ENCODE measurements at regions not wholly inside any gene's neighbourhood (a gene's known extent, or its start where the extent isn't known, plus 50 kb on each side); places are given as distances from the start of the nearest gene placed in this dataset.

DNA sequence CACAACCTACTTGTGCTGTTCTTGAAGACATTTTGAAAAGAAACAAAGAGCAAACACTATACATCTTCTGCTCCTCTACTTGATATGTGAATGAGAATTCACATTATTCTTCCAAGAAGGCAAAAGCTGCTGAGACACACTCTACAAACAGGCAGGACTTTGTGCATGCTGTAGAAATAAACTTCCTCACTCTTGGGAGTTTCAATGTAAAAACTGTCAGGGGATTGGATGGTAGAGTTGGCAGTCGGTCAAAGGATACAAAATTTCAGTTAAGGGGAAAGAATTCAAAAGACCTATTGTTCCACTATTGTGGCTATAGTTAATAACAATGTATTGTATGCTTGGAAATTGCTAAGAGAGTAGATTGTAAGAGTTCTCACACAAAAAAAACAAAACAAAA is 196.3 kb downstream of the MC4R start:
- H3K4me1 ChIP-seq (ENCODE audit: insufficient read depth, low read length, poor library complexity, severe bottlenecking): no peaks in the 10 kb centered on the region
- H3K4me2 ChIP-seq (ENCODE audit: low read depth, low read length, poor library complexity, severe bottlenecking): no peak overlapping the region
- H3K9me2 ChIP-seq (replicated peaks; ENCODE audit: low read depth, low read length): no peaks in the 10 kb centered on the region
- no peaks in the 10 kb centered on the region for H3K9me3 ChIP-seq (ENCODE audit: insufficient read depth, low read depth, low read length)
- no peaks in the 10 kb centered on the region for H4K20me1 ChIP-seq (ENCODE audit: insufficient read depth, low read length, poor library complexity, severe bottlenecking)
- H3K4me3 ChIP-seq (ENCODE audit: low read length, poor library complexity, severe bottlenecking): no peak overlapping the region
- H3K79me2 ChIP-seq (ENCODE audit: insufficient read depth, low read length): no peaks in the 10 kb centered on the region
- peak overlapping the region; percentile 72 for H2AFZ ChIP-seq (ENCODE audit: low read length)
- no peaks in the 10 kb centered on the region for H3K36me3 ChIP-seq (ENCODE audit: insufficient read depth, low read length)
- TF ChIP-seq, protein P1, sequence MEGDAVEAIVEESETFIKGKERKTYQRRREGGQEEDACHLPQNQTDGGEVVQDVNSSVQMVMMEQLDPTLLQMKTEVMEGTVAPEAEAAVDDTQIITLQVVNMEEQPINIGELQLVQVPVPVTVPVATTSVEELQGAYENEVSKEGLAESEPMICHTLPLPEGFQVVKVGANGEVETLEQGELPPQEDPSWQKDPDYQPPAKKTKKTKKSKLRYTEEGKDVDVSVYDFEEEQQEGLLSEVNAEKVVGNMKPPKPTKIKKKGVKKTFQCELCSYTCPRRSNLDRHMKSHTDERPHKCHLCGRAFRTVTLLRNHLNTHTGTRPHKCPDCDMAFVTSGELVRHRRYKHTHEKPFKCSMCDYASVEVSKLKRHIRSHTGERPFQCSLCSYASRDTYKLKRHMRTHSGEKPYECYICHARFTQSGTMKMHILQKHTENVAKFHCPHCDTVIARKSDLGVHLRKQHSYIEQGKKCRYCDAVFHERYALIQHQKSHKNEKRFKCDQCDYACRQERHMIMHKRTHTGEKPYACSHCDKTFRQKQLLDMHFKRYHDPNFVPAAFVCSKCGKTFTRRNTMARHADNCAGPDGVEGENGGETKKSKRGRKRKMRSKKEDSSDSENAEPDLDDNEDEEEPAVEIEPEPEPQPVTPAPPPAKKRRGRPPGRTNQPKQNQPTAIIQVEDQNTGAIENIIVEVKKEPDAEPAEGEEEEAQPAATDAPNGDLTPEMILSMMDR (conservative IDR thresholded peaks at IDR 0.05; ENCODE audit: low read length): no peak
- no peak for TF ChIP-seq EZH2phosphoT487 (IDR thresholded peaks at IDR 0.05; ENCODE audit: borderline replicate concordance)
- H3K27me3 ChIP-seq (ENCODE audit: insufficient read depth, low read length, poor library complexity, severe bottlenecking): no peaks in the 10 kb centered on the region
- no peak overlapping the region for H3K9ac ChIP-seq (ENCODE audit: low read depth, low read length, poor library complexity, severe bottlenecking)
- no peaks in the 10 kb centered on the region for H3F3A ChIP-seq (ENCODE audit: low read depth)

DNA sequence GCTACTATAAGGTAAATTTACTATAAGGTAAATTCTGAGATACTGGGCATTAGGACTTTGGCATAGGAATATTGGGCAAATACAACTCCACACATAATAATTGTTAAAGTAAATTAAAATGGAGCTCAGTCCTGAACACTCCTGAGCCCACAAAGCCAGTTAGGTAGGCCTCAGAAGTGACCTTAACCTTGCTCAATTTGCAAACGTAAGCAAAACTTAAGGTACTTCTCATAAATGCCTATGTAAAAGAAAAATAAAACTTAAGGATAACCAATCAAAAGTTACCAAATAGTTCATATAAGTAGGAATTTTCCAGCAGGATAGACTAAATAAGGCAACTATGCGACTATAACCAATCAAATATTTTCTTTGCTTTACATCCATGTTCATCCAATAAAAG is 197.7 kb downstream of the MC4R start:
- no peak overlapping the region for H3K4me2 ChIP-seq (ENCODE audit: low read depth, low read length, poor library complexity, severe bottlenecking)
- no peaks in the 10 kb centered on the region for H3K4me1 ChIP-seq (ENCODE audit: insufficient read depth, low read length, poor library complexity, severe bottlenecking)
- H3K9ac ChIP-seq (ENCODE audit: low read depth, low read length, poor library complexity, severe bottlenecking): no peak overlapping the region
- no peak for TF ChIP-seq EZH2phosphoT487 (IDR thresholded peaks at IDR 0.05; ENCODE audit: borderline replicate concordance)
- TF ChIP-seq, protein P1 (conservative IDR thresholded peaks at IDR 0.05; ENCODE audit: low read length): no peak
- H3K27me3 ChIP-seq (ENCODE audit: insufficient read depth, low read length, poor library complexity, severe bottlenecking): no peaks in the 10 kb centered on the region
- H3K9me2 ChIP-seq (replicated peaks; ENCODE audit: low read depth, low read length): no peaks in the 10 kb centered on the region
- no peak overlapping the region for H3K4me3 ChIP-seq (ENCODE audit: low read length, poor library complexity, severe bottlenecking)
- H3F3A ChIP-seq (ENCODE audit: low read depth): no peaks in the 10 kb centered on the region
- H4K20me1 ChIP-seq (ENCODE audit: insufficient read depth, low read length, poor library complexity, severe bottlenecking): no peaks in the 10 kb centered on the region
- H3K9me3 ChIP-seq (ENCODE audit: insufficient read depth, low read depth, low read length): no peaks in the 10 kb centered on the region
- H3K36me3 ChIP-seq (ENCODE audit: insufficient read depth, low read length): no peaks in the 10 kb centered on the region
- H3K79me2 ChIP-seq (ENCODE audit: insufficient read depth, low read length): no peaks in the 10 kb centered on the region
- H2AFZ ChIP-seq (ENCODE audit: low read length): no peak overlapping the region

DNA sequence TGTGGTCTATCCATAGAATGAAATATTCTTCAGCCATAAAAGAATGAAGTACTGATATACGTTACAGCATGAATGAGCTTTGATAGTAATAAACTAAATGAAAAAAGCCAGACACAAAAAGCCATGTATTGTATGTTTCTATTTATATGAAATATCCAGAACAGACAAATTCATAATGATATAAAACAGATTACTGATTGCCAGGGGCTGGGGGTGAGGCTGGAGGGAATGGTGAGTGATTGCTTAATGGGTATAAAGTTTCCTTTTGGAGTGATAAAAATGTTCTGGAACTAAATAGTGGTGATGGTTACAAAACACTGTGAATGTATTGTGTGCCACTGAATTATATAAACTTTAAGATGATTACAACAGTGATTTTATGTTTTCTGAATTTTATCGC is 200.5 kb downstream of the MC4R start:
- Histone ChIP-seq H3K9ac (ENCODE audit: low read depth, low read length, poor library complexity, severe bottlenecking) (no peak overlapping the region), H3K27me3 (ENCODE audit: insufficient read depth, low read length, poor library complexity, severe bottlenecking) (no peaks in the 10 kb centered on the region), H3K79me2 (ENCODE audit: insufficient read depth, low read length) (no peaks in the 10 kb centered on the region), H3K36me3 (ENCODE audit: insufficient read depth, low read length) (no peaks in the 10 kb centered on the region), H3K4me1 (ENCODE audit: insufficient read depth, low read length, poor library complexity, severe bottlenecking) (no peaks in the 10 kb centered on the region), H3K9me2 (replicated peaks; ENCODE audit: low read depth, low read length) (no peaks in the 10 kb centered on the region), H3K4me3 (ENCODE audit: low read length, poor library complexity, severe bottlenecking) (no peak overlapping the region), H4K20me1 (ENCODE audit: insufficient read depth, low read length, poor library complexity, severe bottlenecking) (no peaks in the 10 kb centered on the region), H3F3A (ENCODE audit: low read depth) (no peaks in the 10 kb centered on the region), H2AFZ (ENCODE audit: low read length) (no peak overlapping the region), H3K4me2 (ENCODE audit: low read depth, low read length, poor library complexity, severe bottlenecking) (no peak overlapping the region), H3K9me3 (ENCODE audit: insufficient read depth, low read depth, low read length) (no peaks in the 10 kb centered on the region)
- TF ChIP-seq, protein P1 (conservative IDR thresholded peaks at IDR 0.05; ENCODE audit: low read length): no peak
- TF ChIP-seq EZH2phosphoT487 (IDR thresholded peaks at IDR 0.05; ENCODE audit: borderline replicate concordance): no peak

Data from Loucy (cell line).